ENCODE measurements at regions not wholly inside any gene's neighbourhood (a gene's known extent, or its start where the extent isn't known, plus 50 kb on each side); places are given as distances from the start of the nearest gene placed in this dataset.

- POLR2A ChIA-PET, result no interaction called here
- Histone ChIP-seq H3K9me3 (ENCODE audit: control insufficient read depth, insufficient read depth, low read depth, low read length) (no peaks in the 10 kb centered on the region), H3K4me1 (ENCODE audit: control insufficient read depth, insufficient read depth, low read length) (no peaks in the 10 kb centered on the region), H3K4me3 (ENCODE audit: low read depth, low read length) (no peak overlapping the region), H3K36me3 (ENCODE audit: control insufficient read depth in 2 of 2, insufficient read depth in 1 of 2, low read length in 2 of 2) (no peaks in the 10 kb centered on the region), H3K27ac (ENCODE audit: extremely low read depth, low read depth, low read length) (no peak overlapping the region)
- CTCF ChIA-PET, result no interaction called here
- TF ChIP-seq ZSCAN16 (tag by site-specific recombination; IDR thresholded peaks at IDR 0.05), result no peak
- TF ChIP-seq ZNF704 (tag by site-specific recombination; IDR thresholded peaks at IDR 0.05), result no peak
- TF ChIP-seq YY1 (tag by site-specific recombination; IDR thresholded peaks at IDR 0.05), result no peak
- no peak for TF ChIP-seq ZNF416 (tag by site-specific recombination; IDR thresholded peaks at IDR 0.05)
- no peak for TF ChIP-seq MYNN (tag by site-specific recombination; IDR thresholded peaks at IDR 0.05; ENCODE audit: borderline replicate concordance)
- TF ChIP-seq ZNF707 (tag by site-specific recombination; IDR thresholded peaks at IDR 0.05), result no peak
- no peak for TF ChIP-seq SETDB1 (IDR thresholded peaks at IDR 0.05; ENCODE audit: insufficient read length, low read length)
- no peak for TF ChIP-seq ZNF248 (tag by site-specific recombination; IDR thresholded peaks at IDR 0.05)
- TF ChIP-seq REPIN1 (tag by site-specific recombination; IDR thresholded peaks at IDR 0.05; ENCODE audit: low read depth), result no peak
- no peak for TF ChIP-seq ZSCAN4 (tag by site-specific recombination; IDR thresholded peaks at IDR 0.05)
Measured at GRCh38 chr16:9389543-9390207, 298.2 kb downstream of the HAPSTR1 start.

GRCh38 chr16:9392956-9393355 lies 301.5 kb downstream of the HAPSTR1 start:
- H3K27ac ChIP-seq (ENCODE audit: extremely low read depth, low read depth, low read length), result no peak overlapping the region
- ChIA-PET POLR2A (no interaction called here), CTCF (no interaction called here)
- H3K36me3 ChIP-seq (ENCODE audit: control insufficient read depth in 2 of 2, insufficient read depth in 1 of 2, low read length in 2 of 2), result no peaks in the 10 kb centered on the region
- TF ChIP-seq ZNF19 (tag by site-specific recombination; IDR thresholded peaks at IDR 0.05; ENCODE audit: low read depth) (no peak), ZBTB11 (tag by site-specific recombination; conservative IDR thresholded peaks at IDR 0.05; ENCODE audit: low read depth) (no peak), ZNF514 (tag by site-specific recombination; IDR thresholded peaks at IDR 0.05) (no peak), TRIM28 (IDR thresholded peaks at IDR 0.05; ENCODE audit: borderline replicate concordance, low read length) (0 out of 2 replicates have a peak, but pooled peaks have one; percentile 10), ZSCAN30 (tag by site-specific recombination; IDR thresholded peaks at IDR 0.05) (no peak), CTCF (tag by site-specific recombination; IDR thresholded peaks at IDR 0.05) (no peak), ZNF248 (tag by site-specific recombination; IDR thresholded peaks at IDR 0.05) (no peak), ZNF580 (tag by site-specific recombination; IDR thresholded peaks at IDR 0.05) (no peak), ZNF585B (tag by site-specific recombination; IDR thresholded peaks at IDR 0.05) (no peak)
- no peaks in the 10 kb centered on the region for H3K9me3 ChIP-seq (ENCODE audit: control insufficient read depth, insufficient read depth, low read depth, low read length)
- no peak overlapping the region for H3K4me3 ChIP-seq (ENCODE audit: low read depth, low read length)
- no peaks in the 10 kb centered on the region for H3K4me1 ChIP-seq (ENCODE audit: control insufficient read depth, insufficient read depth, low read length)
